IgD-negative memory B cell (primary cell): ENCODE measurements at regions not wholly inside any gene's neighbourhood (a gene's known extent, or its start where the extent isn't known, plus 50 kb on each side); places are given as distances from the start of the nearest gene placed in this dataset.

Experiments
- H3K27ac Mint-ChIP-seq, 3 donors: one replicate each; pipeline ENCODE4 v1.8.0; 2020 to 2022; ENCODE audit warnings: mild to moderate bottlenecking in 3 of 3, mixed read lengths in 3 of 3, moderate library complexity in 1 of 3
- H3K27me3 Mint-ChIP-seq: one replicate; pipeline ENCODE4 v1.8.0; 2021; ENCODE audit warnings: mixed read lengths
- H3K36me3 Mint-ChIP-seq: one replicate; pipeline ENCODE4 v1.8.0; 2020; ENCODE audit warnings: mild to moderate bottlenecking, mixed read lengths
- H3K4me1 Mint-ChIP-seq, 3 donors: one replicate each; pipeline ENCODE4 v1.8.0; 2020 to 2022; ENCODE audit warnings: mixed read lengths in 3 of 3, mild to moderate bottlenecking in 1 of 3
- H3K4me3 Mint-ChIP-seq, 4 donors: one replicate each; pipeline ENCODE4 v1.8.0; 2020 to 2022; ENCODE audit warnings: mild to moderate bottlenecking in 4 of 4, mixed read lengths in 4 of 4, moderate library complexity in 3 of 4
- H3K9me3 Mint-ChIP-seq, 3 donors: one replicate each; pipeline ENCODE4 v1.8.0; 2020 to 2021; ENCODE audit warnings: mixed read lengths in 3 of 3, mild to moderate bottlenecking in 1 of 3

DNA sequence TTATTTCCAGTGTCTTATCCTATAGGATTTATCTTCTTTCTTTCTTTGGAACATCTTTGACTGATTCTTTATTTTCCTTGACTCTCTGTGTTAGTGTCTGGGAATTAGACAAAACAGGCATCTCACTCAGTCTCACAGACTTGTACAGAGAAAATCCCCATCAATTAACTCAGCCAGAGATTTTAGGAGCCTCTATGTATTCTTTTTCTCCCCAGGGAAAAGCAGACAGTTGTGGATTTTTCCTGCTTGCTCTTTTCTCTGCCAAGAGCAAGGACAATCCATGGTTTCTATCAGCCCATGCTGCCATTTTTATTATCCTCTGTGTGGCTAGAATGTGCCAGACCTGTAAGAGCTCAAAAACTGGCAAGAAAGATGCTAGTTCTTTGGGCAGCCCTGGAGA is 595.1 kb downstream of the SNAPC1 start:
- Mint-ChIP-seq H3K4me1 (no peaks in the 10 kb centered on the region), H3K27me3 (no peaks in the 10 kb centered on the region), H3K27ac (no peak overlapping the region), H3K9me3 (peaks cover 4 to 27% (median 15%) of the 10 kb centered on the region in 3 donors), H3K36me3 (peaks cover 2% of the 10 kb centered on the region), H3K4me3 (no peak overlapping the region)

- Mint-ChIP-seq H3K36me3 (no peaks in the 10 kb centered on the region), H3K27me3 (no peaks in the 10 kb centered on the region), H3K9me3 (peaks cover 0 to 12% (median 0%) of the 10 kb centered on the region in 3 donors), H3K4me1 (no peaks in the 10 kb centered on the region), H3K27ac (no peak overlapping the region), H3K4me3 (no peak overlapping the region)
Observed at GRCh38 chr14:62364161-62364560, 601.9 kb downstream of the SNAPC1 start.

GRCh38 chr14:62364800-62365280 is 602.6 kb downstream of the SNAPC1 start:
- H3K27me3 Mint-ChIP-seq = no peaks in the 10 kb centered on the region
- H3K4me3 Mint-ChIP-seq = no peak overlapping the region
- peaks cover 0 to 12% (median 0%) of the 10 kb centered on the region in 3 donors for H3K9me3 Mint-ChIP-seq
- no peaks in the 10 kb centered on the region for H3K36me3 Mint-ChIP-seq
- no peak overlapping the region for H3K27ac Mint-ChIP-seq
- H3K4me1 Mint-ChIP-seq = no peaks in the 10 kb centered on the region

GRCh38 chr14:62369919-62370560 is 607.8 kb downstream of the SNAPC1 start:
- H3K9me3 Mint-ChIP-seq = peaks cover 0 to 4% (median 0%) of the 10 kb centered on the region in 3 donors
- no peak overlapping the region for H3K4me3 Mint-ChIP-seq
- no peak overlapping the region for H3K27ac Mint-ChIP-seq
- H3K36me3 Mint-ChIP-seq = peaks cover 3% of the 10 kb centered on the region
- no peaks in the 10 kb centered on the region for H3K4me1 Mint-ChIP-seq
- no peaks in the 10 kb centered on the region for H3K27me3 Mint-ChIP-seq

DNA sequence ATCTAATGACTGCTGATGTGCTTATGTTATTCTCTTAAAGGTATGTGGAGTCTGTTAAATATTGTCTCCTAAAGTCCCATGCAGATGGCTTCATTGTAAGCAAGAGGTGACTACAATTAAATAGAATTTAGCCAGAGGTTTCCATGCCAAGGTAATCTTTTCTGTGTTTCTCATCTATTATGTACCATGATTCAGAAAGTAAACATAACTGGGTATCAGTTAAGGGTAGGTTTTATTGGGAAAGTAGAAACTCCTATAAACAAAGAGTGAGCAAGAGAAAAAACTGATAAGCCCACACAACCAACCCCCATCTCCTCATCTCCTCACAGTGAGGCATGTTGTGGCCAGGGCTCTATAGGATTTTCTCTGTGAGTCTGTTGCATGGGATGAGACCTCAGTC is 611.7 kb downstream of the SNAPC1 start:
- Mint-ChIP-seq H3K4me3 (no peak overlapping the region), H3K27me3 (no peaks in the 10 kb centered on the region), H3K4me1 (no peaks in the 10 kb centered on the region)

DNA sequence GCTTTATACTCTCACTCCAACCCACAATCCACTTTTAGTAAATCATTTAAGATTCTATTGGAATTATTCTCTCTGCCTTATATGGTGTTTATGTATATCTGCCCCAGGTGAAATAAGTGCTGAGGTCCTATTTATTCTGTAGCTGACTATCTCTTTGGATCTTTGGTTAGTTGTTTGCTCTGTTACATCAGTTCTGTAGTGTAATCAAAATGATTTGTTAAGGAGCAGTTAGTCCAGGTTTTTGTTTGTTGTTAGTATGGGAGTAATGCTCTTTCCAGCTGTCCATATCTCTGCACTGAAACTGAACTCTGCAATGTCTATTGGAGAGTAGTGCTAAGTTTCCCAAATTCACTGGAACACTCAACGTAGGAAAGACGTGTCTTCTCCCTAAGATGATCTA is 615.8 kb downstream of the SNAPC1 start:
- Mint-ChIP-seq H3K27me3 (no peaks in the 10 kb centered on the region), H3K9me3 (peaks cover 0 to 5% (median 0%) of the 10 kb centered on the region in 3 donors), H3K4me3 (no peak overlapping the region), H3K27ac (no peak overlapping the region), H3K4me1 (no peaks in the 10 kb centered on the region), H3K36me3 (peaks cover 1% of the 10 kb centered on the region)

More for the DNA sequence above, 611.7 kb downstream of the SNAPC1 start:
- Mint-ChIP-seq H3K9me3 (peaks cover 0 to 5% (median 0%) of the 10 kb centered on the region in 3 donors), H3K36me3 (peaks cover 4% of the 10 kb centered on the region), H3K27ac (no peak overlapping the region)

- no peak overlapping the region for H3K4me3 Mint-ChIP-seq
- H3K27ac Mint-ChIP-seq = no peak overlapping the region
- no peaks in the 10 kb centered on the region for H3K36me3 Mint-ChIP-seq
- H3K4me1 Mint-ChIP-seq = no peaks in the 10 kb centered on the region
- peaks cover 0 to 9% (median 2%) of the 10 kb centered on the region in 3 donors for H3K9me3 Mint-ChIP-seq
- no peaks in the 10 kb centered on the region for H3K27me3 Mint-ChIP-seq
Observed at GRCh38 chr14:62381311-62382070, 619.3 kb downstream of the SNAPC1 start.

DNA sequence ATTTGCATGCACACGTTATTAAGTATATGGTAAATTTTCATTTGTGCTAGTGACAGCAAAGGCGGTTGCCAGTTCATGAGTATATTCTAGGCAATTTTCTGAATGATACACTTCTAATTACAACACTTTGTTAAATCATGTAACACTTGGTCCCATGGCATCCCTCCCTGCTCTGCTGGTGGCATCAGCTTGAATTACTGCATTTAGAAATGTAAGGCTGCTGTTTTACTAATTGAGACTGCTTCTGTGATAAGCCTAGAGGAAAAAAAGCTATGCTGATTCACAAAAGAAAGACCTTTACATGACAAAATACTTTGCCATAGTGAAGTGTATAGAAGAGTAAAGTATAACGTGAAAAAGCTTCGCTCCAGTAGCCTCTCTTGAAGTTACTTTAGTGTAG is 636.1 kb downstream of the KCNH5 start:
- H3K4me1 Mint-ChIP-seq = no peaks in the 10 kb centered on the region
- peak overlapping the region in 1 of 4 donors; percentile 17 for H3K4me3 Mint-ChIP-seq
- no peaks in the 10 kb centered on the region for H3K27me3 Mint-ChIP-seq
- no peaks in the 10 kb centered on the region for H3K36me3 Mint-ChIP-seq
- H3K27ac Mint-ChIP-seq = no peak overlapping the region
- peaks cover 0 to 2% (median 2%) of the 10 kb centered on the region in 3 donors for H3K9me3 Mint-ChIP-seq

DNA sequence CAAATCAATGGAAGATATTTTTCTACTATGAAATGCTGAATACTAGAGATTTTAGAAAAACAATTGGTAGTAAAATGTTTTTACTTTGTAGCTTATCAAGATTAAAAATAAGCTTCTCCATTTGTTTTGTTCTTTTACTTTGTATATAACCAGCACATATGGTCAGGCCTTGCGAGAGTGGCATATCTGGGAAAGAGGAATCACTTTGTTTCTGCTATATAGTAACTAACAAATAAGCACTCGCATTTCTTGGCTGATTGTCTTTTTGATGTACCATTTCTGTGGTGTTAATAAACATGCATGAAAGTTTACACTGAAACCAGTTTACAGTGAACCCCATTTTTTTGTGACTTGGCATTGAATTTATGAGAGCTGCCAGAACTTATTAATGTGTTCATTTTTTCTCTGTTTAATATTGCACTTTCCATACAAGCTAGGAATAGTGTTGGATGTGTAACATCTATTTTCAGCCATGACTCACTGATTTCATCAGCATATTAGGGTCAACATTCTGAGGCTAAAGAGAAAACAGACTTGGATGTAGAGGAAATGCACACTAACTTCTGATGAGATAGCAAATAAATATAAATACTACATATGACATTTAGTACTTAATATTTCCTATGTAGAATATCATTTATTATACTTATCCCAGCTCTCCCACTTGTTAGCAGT is 635.5 kb downstream of the KCNH5 start:
- H3K27ac Mint-ChIP-seq = no peak overlapping the region
- H3K27me3 Mint-ChIP-seq = no peaks in the 10 kb centered on the region
- no peak overlapping the region for H3K4me3 Mint-ChIP-seq

DNA sequence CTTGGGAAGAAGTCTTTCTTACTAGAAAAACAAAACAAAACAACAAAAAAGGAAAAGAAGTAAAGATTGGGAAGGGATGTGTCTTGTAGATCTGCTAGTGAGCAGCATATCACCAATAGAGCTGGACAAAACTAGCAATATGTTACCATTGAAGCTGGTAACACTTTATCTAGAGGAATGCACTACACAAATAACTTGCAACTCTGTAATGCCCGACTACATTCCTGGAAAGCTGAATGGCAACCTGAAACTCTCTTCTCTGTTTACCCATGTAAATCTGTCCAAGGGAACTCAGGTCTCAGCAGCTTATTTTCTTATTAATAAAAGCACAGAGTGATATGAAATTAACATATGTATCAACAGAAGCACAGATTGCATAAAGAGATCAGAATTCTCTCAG is 624.4 kb downstream of the KCNH5 start:
- peaks cover 4 to 11% (median 9%) of the 10 kb centered on the region in 3 donors for H3K9me3 Mint-ChIP-seq
- H3K27me3 Mint-ChIP-seq = no peaks in the 10 kb centered on the region
- no peaks in the 10 kb centered on the region for H3K4me1 Mint-ChIP-seq
- H3K4me3 Mint-ChIP-seq = no peak overlapping the region
- no peaks in the 10 kb centered on the region for H3K36me3 Mint-ChIP-seq
- no peak overlapping the region for H3K27ac Mint-ChIP-seq

More for the DNA sequence above, 635.5 kb downstream of the KCNH5 start:
- Mint-ChIP-seq H3K9me3 (peaks cover 1 to 4% (median 1%) of the 10 kb centered on the region in 3 donors), H3K36me3 (no peaks in the 10 kb centered on the region), H3K4me1 (no peaks in the 10 kb centered on the region)

GRCh38 chr14:62428429-62429203 is 616.6 kb downstream of the KCNH5 start:
- peaks cover 3% of the 10 kb centered on the region for H3K36me3 Mint-ChIP-seq

GRCh38 chr14:62429683-62430082 is 615.6 kb downstream of the KCNH5 start:
- no peak overlapping the region for H3K27ac Mint-ChIP-seq
- peaks cover 3% of the 10 kb centered on the region for H3K36me3 Mint-ChIP-seq
- no peaks in the 10 kb centered on the region for H3K27me3 Mint-ChIP-seq
- H3K4me3 Mint-ChIP-seq = no peak overlapping the region
- H3K9me3 Mint-ChIP-seq = peaks cover 15 to 30% (median 19%) of the 10 kb centered on the region in 3 donors
- H3K4me1 Mint-ChIP-seq = no peaks in the 10 kb centered on the region

More at GRCh38 chr14:62428429-62429203, 616.6 kb downstream of the KCNH5 start:
- Mint-ChIP-seq H3K9me3 (peaks cover 15 to 29% (median 19%) of the 10 kb centered on the region in 3 donors), H3K27ac (no peak overlapping the region), H3K4me1 (no peaks in the 10 kb centered on the region), H3K27me3 (no peaks in the 10 kb centered on the region), H3K4me3 (peak overlapping the region in 1 of 4 donors; percentile 27)

DNA sequence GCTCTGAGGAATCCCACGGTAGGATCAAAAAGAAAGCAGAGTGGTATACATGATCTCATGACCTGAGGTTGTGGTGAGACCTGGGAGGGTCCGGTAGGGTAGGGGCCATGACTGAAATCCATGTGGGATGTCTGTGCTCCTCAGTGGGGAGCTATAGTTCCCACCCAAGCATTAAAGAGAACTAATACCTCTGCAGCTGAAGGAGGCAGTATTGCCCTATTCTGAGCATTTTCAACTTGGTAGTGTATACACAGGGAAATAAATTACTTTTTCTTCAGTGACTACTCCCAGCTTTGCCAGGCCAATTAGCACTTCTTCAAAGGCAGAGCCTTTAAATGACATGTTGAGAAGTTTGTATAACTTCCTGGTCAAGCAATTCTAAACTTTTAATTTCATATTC is 613.8 kb downstream of the KCNH5 start:
- no peak overlapping the region for H3K4me3 Mint-ChIP-seq
- H3K27me3 Mint-ChIP-seq = no peaks in the 10 kb centered on the region
- peaks cover 3% of the 10 kb centered on the region for H3K36me3 Mint-ChIP-seq
- no peaks in the 10 kb centered on the region for H3K4me1 Mint-ChIP-seq
- no peak overlapping the region for H3K27ac Mint-ChIP-seq
- peaks cover 10 to 34% (median 16%) of the 10 kb centered on the region in 3 donors for H3K9me3 Mint-ChIP-seq

DNA sequence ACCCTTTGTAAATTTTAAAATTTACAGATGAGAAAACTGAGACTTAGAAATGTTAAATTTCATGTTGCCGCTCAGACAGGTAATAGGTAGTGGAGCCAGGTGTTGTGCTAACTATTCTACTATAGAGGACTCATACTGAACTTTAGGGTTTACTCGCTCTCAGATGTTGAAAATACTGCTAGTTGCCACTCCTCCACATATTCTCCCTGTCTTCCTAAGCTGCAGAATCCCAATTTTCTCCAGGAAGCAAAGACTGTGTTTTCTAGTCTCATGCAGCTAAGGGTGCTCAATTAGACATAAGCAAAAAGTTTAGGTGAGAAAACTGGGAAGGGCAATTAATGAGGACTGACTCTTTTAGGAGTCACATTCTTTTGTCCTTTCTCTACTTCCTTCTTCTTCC is 612.3 kb downstream of the KCNH5 start:
- peaks cover 9 to 40% (median 18%) of the 10 kb centered on the region in 3 donors for H3K9me3 Mint-ChIP-seq
- H3K27me3 Mint-ChIP-seq = no peaks in the 10 kb centered on the region
- H3K36me3 Mint-ChIP-seq = peaks cover 1% of the 10 kb centered on the region
- H3K4me1 Mint-ChIP-seq = no peaks in the 10 kb centered on the region
- no peak overlapping the region for H3K4me3 Mint-ChIP-seq
- H3K27ac Mint-ChIP-seq = no peak overlapping the region
